Left colon (tissue), 2 donors: ENCODE measurements at regions not wholly inside any gene's neighbourhood (a gene's known extent, or its start where the extent isn't known, plus 50 kb on each side); places are given as distances from the start of the nearest gene placed in this dataset.

ENCODE experiments used
- ATAC-seq: fragments of 200-7000 bp; cut with Tn5 transposase; one replicate; pipeline ENCODE4 v1.9.1; 2020; ENCODE audit warnings: mild to moderate bottlenecking, moderate library complexity
- DNase-seq, 2 donors: peaks; one replicate each; pipeline ENCODE4 v3.0.0-alpha.2; 2020
- intact Hi-C, 2 donors: fragments of 100-400 bp; cut with DNase I in 1 of 2; cut with micrococcal nuclease in 1 of 2; formaldehyde crosslinking; loops; one replicate each; pipeline versions ENCODE4 v1.11.2 to v1.14.0; 2022; cut with DNase I, micrococcal nuclease
- donor health status: DM: no; HTN: no; CAD: no.
- donor health status: DM: yes; HTN: yes; CAD: no.

GRCh38 chr10:10078446-10078845 is 939.2 kb upstream of the CELF2 start:
- intact Hi-C loops: no loop called here
- DNase-seq (no peak), ATAC-seq (no peak)

GRCh38 chr10:10092581-10092980 is 925.1 kb upstream of the CELF2 start:
- intact Hi-C loops: no loop called here
- ATAC-seq (no peak), DNase-seq (no peak)

- ATAC-seq (no peak), DNase-seq (no peak)
- intact Hi-C loops: no loop called here
Measured at GRCh38 chr10:10093021-10093420, 924.7 kb upstream of the CELF2 start.

- intact Hi-C loops: no loop called here
- no peak for ATAC-seq
- no peak for DNase-seq
Measured at GRCh38 chr10:10094691-10095090, 923.0 kb upstream of the CELF2 start.

- intact Hi-C loops: no loop called here
- ATAC-seq: no peak
- DNase-seq: no peak
Measured at GRCh38 chr10:10096296-10096695, 921.4 kb upstream of the CELF2 start.

- intact Hi-C loops: no loop called here
- ATAC-seq (no peak), DNase-seq (no peak)
Measured at GRCh38 chr10:10096898-10097297, 920.8 kb upstream of the CELF2 start.

- DNase-seq (no peak), ATAC-seq (no peak)
- intact Hi-C loops: no loop called here
Measured at GRCh38 chr10:10101106-10101505, 916.6 kb upstream of the CELF2 start.

- ATAC-seq (no peak), DNase-seq (no peak)
- intact Hi-C loops: no loop called here
Measured at GRCh38 chr10:10110844-10111490, 906.7 kb upstream of the CELF2 start.

- intact Hi-C loops: no loop called here
- ATAC-seq: no peak
- no peak for DNase-seq
Measured at GRCh38 chr10:10118131-10118530, 899.5 kb upstream of the CELF2 start.

GRCh38 chr10:10120671-10121070 is 897.0 kb upstream of the CELF2 start:
- ATAC-seq: no peak
- DNase-seq: no peak
- intact Hi-C loops: no loop called here

- no peak for ATAC-seq
- intact Hi-C loops: no loop called here
- no peak for DNase-seq
Measured at GRCh38 chr10:10125676-10126075, 892.0 kb upstream of the CELF2 start.

- intact Hi-C loops: no loop called here
- no peak for DNase-seq
- ATAC-seq: no peak
Measured at GRCh38 chr10:10126218-10126617, 891.5 kb upstream of the CELF2 start.

GRCh38 chr10:10128387-10128786 is 889.3 kb upstream of the CELF2 start:
- intact Hi-C loops: no loop called here
- DNase-seq: no peak

GRCh38 chr10:10130686-10131085 is 887.0 kb upstream of the CELF2 start:
- intact Hi-C loops: no loop called here
- DNase-seq (no peak), ATAC-seq (no peak)

More at GRCh38 chr10:10128387-10128786, 889.3 kb upstream of the CELF2 start:
- no peak for ATAC-seq

GRCh38 chr10:10132009-10132408 is 885.7 kb upstream of the CELF2 start:
- ATAC-seq: no peak

GRCh38 chr10:10133281-10133680 is 884.4 kb upstream of the CELF2 start:
- intact Hi-C loops: no loop called here
- DNase-seq (no peak), ATAC-seq (no peak)

More at GRCh38 chr10:10132009-10132408, 885.7 kb upstream of the CELF2 start:
- intact Hi-C loops: no loop called here
- DNase-seq: no peak

GRCh38 chr10:10138685-10139084 is 879.0 kb upstream of the CELF2 start:
- ATAC-seq: no peak
- intact Hi-C loops: no loop called here
- no peak for DNase-seq

GRCh38 chr10:10141782-10142382 is 875.8 kb upstream of the CELF2 start:
- DNase-seq: no peak
- no peak for ATAC-seq
- intact Hi-C loops: no loop called here

GRCh38 chr10:10146604-10147003 is 871.1 kb upstream of the CELF2 start:
- DNase-seq (no peak), ATAC-seq (no peak)
- intact Hi-C loops: no loop called here

GRCh38 chr10:10149899-10150298 is 867.8 kb upstream of the CELF2 start:
- DNase-seq: no peak

More at GRCh38 chr10:10149899-10150298, 867.8 kb upstream of the CELF2 start:
- intact Hi-C loops: no loop called here
- no peak for ATAC-seq
